ENCODE measurements at regions not wholly inside any gene's neighbourhood (a gene's known extent, or its start where the extent isn't known, plus 50 kb on each side); places are given as distances from the start of the nearest gene placed in this dataset.
"Not testable (repeated sequence)": the region's sequence is repeated elsewhere in the genome, so short reads cannot be mapped to it uniquely, and the experiment has no call there.

DNA sequence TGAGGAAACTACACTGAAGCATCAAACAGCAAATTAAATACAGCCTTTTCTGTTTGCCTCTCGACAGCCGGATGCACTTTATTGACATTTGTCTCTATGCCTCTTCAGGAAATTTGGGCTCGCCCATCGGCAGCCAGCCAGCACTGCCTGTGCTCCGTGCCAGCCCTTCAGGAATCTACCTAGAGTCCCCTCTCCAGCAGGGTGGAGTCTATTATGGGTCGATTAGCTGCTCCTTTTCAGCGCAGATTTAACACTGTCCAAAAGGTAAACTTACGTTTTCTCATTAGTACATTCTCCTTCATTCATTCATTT lies 91.5 kb downstream of the MYCN start:
- H2AFZ ChIP-seq (ENCODE audit: low read depth, low read length), result no peak overlapping the region
- H3K27me3 ChIP-seq (ENCODE audit: insufficient read depth, low read length), result no peaks in the 10 kb centered on the region
- H3K4me1 ChIP-seq (ENCODE audit: insufficient read depth, low read length), result peaks cover 27% of the 10 kb centered on the region
- H3K36me3 ChIP-seq (ENCODE audit: insufficient read depth, low read length), result no peaks in the 10 kb centered on the region
- H3K4me3 ChIP-seq (ENCODE audit: low read length), result no peak overlapping the region
- H3K9me3 ChIP-seq (ENCODE audit: low read length), result no peaks in the 10 kb centered on the region

DNA sequence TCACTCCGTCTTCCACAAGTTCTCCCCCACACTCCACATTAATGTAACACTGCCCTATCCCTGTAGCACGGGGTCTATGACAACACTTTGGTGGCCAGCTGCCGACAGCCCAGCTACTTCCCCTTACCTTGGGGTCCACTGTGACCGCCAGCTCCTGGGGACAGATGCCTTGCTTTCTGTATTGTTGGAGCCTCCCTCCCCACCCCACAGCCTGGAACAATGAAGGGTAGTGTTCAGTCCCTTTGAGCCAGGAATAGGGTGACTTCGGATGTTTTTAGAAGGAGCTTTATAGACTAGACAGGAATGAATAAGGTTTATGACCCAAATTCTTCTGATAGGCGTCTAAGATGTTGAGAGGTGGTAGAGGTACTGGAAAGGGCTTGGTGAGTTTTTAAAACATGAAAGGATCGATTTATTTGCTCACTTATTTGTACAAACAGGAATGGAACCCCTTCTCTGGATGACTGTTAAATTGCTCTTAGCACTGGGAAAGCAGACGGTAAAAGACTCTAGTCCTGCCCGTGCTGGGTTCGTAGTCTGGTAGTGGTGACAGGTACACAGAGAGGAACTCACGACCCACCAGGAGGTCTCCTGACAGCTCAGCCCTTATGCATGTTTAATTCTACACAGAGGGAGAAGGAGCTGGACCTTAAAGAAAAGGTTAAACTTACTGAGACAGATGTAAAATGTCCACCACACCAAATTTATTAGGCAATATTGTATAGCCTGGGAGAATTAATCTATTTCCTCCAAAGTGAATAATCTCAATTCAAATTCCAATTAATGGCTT lies 90.9 kb downstream of the MYCN start:
- Histone ChIP-seq H3K9me3 (ENCODE audit: low read length) (no peaks in the 10 kb centered on the region), H3K4me3 (ENCODE audit: low read length) (no peak overlapping the region), H2AFZ (ENCODE audit: low read depth, low read length) (no peak overlapping the region), H3K4me1 (ENCODE audit: insufficient read depth, low read length) (peaks cover 27% of the 10 kb centered on the region), H3K27me3 (ENCODE audit: insufficient read depth, low read length) (no peaks in the 10 kb centered on the region), H3K36me3 (ENCODE audit: insufficient read depth, low read length) (no peaks in the 10 kb centered on the region)

DNA sequence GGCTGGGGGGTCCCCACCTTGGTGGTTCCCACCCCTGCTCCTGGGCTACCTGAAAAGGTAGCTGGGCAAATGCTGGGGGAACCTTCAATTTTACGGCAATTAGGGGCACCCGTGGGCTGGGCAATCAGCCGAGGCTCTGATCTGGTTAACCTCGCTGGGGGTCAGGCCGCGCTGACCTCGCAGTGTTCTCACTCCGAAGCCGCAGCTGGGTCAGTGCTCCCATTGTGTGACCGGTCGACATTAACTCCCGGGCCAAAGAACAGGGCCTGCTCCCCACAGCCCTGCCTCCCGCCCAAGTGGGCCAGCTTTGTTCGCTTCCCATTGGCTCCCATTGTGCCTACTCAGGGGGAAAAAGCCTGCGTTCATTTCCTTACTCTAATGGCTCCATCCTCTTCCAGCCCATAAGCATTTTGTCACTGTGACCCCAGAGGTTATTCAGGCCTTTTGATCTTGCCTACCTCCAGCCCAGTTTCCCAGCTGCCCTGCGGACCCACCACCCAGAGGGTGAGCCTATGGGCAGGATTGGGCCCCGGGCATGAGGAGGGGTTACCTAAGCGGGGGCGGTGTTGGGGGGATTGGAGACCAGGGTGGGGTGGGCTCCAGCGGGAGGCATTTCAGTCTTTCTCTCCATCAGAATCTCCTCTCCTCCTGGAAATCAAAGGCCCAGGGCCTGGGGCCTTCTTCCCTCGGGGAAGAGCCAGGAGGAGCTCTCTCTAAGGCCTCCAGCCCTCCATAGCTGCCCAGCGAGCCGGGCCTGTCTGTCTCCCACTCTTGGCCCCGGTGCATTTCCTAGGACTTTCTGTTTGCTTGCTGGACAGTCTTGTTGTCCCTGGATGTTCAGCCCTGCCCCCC lies 90.1 kb downstream of the MYCN start:
- H3K27me3 ChIP-seq (ENCODE audit: insufficient read depth, low read length), result no peaks in the 10 kb centered on the region
- H3K36me3 ChIP-seq (ENCODE audit: insufficient read depth, low read length), result no peaks in the 10 kb centered on the region
- H3K4me1 ChIP-seq (ENCODE audit: insufficient read depth, low read length), result peaks cover 27% of the 10 kb centered on the region
- H2AFZ ChIP-seq (ENCODE audit: low read depth, low read length), result no peak overlapping the region
- H3K9me3 ChIP-seq (ENCODE audit: low read length), result no peaks in the 10 kb centered on the region
- H3K4me3 ChIP-seq (ENCODE audit: low read length), result no peak overlapping the region

DNA sequence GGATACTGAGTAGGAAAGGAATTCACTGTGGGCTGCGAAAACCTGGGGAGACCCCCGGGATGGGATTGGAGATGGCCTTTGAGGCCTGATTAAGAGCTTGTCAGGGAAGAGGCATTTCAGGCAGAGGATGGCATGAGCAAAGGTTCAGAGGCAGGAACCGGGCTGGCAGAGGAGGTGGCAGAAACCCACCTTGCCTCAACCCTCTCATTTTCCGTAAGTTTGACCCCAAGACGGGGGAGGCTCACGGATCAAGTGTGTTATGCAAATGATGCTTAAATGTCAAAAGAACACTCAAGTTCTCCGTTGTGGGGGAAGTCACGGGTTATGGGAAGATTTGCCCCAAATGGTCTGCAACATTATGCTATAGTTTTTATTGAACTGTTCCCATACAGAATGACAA lies 88.3 kb downstream of the MYCN start:
- no peaks in the 10 kb centered on the region for H3K27me3 ChIP-seq (ENCODE audit: insufficient read depth, low read length)
- no peak overlapping the region for H3K4me3 ChIP-seq (ENCODE audit: low read length)
- H3K9me3 ChIP-seq (ENCODE audit: low read length), result no peaks in the 10 kb centered on the region
- no peaks in the 10 kb centered on the region for H3K36me3 ChIP-seq (ENCODE audit: insufficient read depth, low read length)
- no peak overlapping the region for H2AFZ ChIP-seq (ENCODE audit: low read depth, low read length)
- peaks cover 27% of the 10 kb centered on the region for H3K4me1 ChIP-seq (ENCODE audit: insufficient read depth, low read length)

DNA sequence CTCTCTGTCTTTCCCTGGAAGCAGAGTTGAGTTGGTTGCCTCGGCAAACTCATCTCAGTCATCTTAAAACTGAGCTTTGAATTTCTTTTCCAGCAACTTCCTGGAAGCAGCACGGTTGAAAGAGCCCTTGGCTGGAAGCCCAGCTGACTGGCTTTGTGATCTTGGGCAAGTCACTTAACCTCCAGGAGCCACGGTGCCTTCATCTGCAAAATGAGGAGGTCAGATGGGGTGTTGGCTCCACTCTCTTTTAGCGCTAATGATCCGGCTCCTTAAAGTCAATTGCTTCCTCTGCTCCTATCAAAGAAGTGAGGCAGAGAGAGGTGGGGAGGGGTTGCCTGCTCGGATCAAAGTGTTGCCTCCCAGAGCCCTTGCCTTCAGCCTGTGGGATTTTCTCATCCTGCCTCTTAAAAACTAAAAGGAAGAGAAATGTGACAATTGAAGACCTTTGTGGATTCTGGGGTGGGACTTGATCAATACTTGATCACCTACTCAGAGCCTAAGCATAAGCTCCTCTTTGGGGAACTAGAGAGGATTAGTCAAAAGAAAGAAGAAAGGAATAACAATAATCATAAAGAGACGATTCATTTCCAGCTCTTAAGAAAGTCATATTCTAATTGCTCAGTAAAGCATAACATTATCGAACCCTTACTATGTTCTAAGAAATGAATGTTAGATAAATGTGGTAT lies 86.6 kb downstream of the MYCN start:
- Histone ChIP-seq H3K4me3 (ENCODE audit: low read length) (no peak overlapping the region), H2AFZ (ENCODE audit: low read depth, low read length) (no peak overlapping the region), H3K27me3 (ENCODE audit: insufficient read depth, low read length) (no peaks in the 10 kb centered on the region), H3K36me3 (ENCODE audit: insufficient read depth, low read length) (no peaks in the 10 kb centered on the region), H3K9me3 (ENCODE audit: low read length) (no peaks in the 10 kb centered on the region), H3K4me1 (ENCODE audit: insufficient read depth, low read length) (peaks cover 26% of the 10 kb centered on the region)

DNA sequence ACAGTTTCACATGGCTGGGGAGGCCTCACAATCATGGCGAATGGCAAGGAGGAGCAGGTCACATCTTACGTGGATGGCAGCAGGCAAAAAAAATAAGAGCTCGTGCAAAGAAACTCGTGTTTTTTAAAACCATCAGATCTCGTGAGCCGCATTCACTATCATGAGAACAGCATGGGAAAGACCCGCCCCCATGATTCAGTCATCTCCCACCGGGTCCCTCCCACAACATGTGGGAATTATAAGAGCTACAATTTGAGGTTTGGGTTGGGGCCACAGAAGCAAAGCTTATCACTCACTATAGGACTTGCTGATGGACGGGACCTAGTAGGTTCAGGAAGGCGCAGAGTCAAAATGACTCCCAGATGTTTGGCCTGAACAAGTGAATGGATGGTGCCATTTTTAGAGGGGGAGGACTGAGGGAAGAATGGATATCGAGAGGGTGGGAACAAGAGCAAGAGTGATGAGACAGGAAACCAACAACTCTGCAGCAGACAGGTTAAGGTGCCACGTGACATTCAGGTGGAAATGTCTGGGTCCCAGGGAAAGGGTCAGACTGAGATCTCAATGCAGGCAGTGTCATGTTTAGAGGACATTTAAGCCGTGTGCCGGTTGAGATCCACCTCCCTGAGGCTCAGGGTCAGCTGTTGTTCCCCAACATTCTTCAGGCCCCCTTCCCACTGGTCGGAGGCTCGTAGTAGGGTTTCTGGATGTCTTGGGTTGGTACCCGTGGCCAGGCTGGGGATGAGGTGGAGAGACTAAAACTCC lies 85.7 kb downstream of the MYCN start:
- H2AFZ ChIP-seq (ENCODE audit: low read depth, low read length), result no peak overlapping the region
- no peaks in the 10 kb centered on the region for H3K36me3 ChIP-seq (ENCODE audit: insufficient read depth, low read length)
- no peaks in the 10 kb centered on the region for H3K27me3 ChIP-seq (ENCODE audit: insufficient read depth, low read length)
- peaks cover 17% of the 10 kb centered on the region for H3K4me1 ChIP-seq (ENCODE audit: insufficient read depth, low read length)
- H3K9me3 ChIP-seq (ENCODE audit: low read length), result no peaks in the 10 kb centered on the region
- no peak overlapping the region for H3K4me3 ChIP-seq (ENCODE audit: low read length)

DNA sequence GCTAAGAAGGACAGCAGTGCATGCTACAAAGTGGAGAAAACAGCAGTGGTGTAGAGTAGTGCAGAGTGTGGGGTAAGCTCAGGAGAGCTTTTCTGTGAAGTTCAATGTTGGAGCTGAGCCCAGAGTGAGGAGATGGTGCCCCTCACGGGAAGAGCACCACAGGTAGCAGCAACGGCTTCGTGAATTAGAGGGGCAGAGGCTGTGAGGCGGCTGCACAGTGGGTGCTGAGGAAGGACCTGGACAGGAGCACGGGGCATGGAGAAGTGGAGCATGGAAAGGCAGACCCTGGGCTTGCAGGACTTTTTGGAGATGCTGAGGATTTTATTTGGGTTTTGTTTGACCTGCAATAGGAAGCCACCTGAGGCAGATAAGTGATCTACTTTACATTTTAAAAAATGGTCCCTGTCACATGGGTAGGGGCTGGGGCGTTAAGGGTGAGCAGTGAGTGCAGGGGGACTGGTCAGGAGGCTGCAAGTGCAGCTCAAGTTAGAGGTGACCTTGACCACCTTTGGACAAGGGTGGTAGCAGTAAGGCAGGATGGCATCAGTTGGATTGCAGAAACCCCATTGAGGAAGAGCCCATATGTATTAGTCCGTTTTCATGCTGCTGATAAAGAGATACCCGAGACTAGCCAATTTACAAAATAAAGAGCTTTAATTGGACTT lies 85.0 kb downstream of the MYCN start:
- H3K27me3 ChIP-seq (ENCODE audit: insufficient read depth, low read length), result no peaks in the 10 kb centered on the region
- no peaks in the 10 kb centered on the region for H3K36me3 ChIP-seq (ENCODE audit: insufficient read depth, low read length)
- no peaks in the 10 kb centered on the region for H3K9me3 ChIP-seq (ENCODE audit: low read length)
- H3K4me3 ChIP-seq (ENCODE audit: low read length), result no peak overlapping the region
- H3K4me1 ChIP-seq (ENCODE audit: insufficient read depth, low read length), result peaks cover 10% of the 10 kb centered on the region
- no peak overlapping the region for H2AFZ ChIP-seq (ENCODE audit: low read depth, low read length)

DNA sequence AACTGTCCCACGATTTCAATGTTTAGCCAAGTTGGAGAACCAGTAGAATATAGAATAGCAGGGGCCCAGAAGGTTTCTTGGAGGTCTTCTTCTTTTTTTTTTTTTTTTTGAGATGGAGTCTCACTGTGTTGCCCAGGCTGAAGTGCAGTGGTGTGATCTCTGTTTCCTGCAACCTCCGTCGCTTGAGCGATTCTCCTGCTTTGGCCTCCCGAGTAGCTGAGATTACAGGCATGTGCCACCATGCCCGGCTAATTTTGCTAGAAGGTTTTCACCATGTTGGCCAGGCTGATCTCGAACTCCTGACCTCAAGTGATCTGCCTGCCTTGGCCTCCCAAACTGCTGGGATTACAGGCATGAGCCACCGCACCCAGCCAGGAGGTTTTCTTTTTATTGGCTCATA lies 84.3 kb downstream of the MYCN start:
- not testable (repeated sequence) for H3K27me3 ChIP-seq (ENCODE audit: insufficient read depth, low read length); H2AFZ ChIP-seq (ENCODE audit: low read depth, low read length); H3K9me3 ChIP-seq (ENCODE audit: low read length); H3K36me3 ChIP-seq (ENCODE audit: insufficient read depth, low read length); H3K4me3 ChIP-seq (ENCODE audit: low read length); H3K4me1 ChIP-seq (ENCODE audit: insufficient read depth, low read length)

DNA sequence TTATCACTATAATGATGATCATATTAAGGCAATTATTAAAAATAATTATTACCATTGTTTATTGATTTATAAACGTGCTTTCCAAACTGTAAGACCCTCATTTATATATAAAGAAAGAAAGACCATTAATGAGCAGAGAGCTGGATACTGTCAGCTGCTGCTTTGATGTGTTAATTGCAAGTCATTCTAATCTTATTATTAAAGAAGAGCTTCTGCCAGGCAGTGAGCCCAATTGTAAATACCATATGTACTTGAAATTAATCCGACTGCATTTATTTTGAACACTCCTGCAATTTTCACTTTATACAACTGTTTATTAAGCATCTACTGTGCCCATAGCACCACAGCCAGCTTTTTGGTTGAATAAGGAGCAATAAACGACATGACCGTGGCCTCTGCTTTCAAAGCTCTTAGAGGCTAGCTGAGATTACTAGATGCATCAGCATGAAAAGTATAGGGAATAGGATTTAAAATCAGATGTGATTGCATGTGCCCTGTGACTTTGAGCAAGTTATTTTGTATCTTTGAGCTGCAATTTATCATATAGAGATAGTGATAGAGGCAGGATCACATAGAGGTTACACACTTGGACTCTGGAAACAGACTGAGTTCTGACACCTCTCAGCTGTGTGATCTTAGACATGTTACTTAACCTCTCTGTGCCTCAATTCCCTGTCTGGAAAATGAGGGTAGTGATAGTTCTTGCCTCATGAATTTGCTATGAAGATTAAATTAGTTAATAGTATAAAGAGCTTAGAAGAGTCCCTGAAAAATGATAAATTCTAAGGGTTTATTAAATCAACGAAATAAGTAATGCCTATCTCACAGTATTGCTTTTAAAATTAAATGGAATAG lies 83.4 kb downstream of the MYCN start:
- Histone ChIP-seq H3K36me3 (ENCODE audit: insufficient read depth, low read length) (no peaks in the 10 kb centered on the region), H2AFZ (ENCODE audit: low read depth, low read length) (no peak overlapping the region), H3K27me3 (ENCODE audit: insufficient read depth, low read length) (no peaks in the 10 kb centered on the region), H3K4me1 (ENCODE audit: insufficient read depth, low read length) (peaks cover 5% of the 10 kb centered on the region), H3K4me3 (ENCODE audit: low read length) (no peak overlapping the region), H3K9me3 (ENCODE audit: low read length) (no peaks in the 10 kb centered on the region)

DNA sequence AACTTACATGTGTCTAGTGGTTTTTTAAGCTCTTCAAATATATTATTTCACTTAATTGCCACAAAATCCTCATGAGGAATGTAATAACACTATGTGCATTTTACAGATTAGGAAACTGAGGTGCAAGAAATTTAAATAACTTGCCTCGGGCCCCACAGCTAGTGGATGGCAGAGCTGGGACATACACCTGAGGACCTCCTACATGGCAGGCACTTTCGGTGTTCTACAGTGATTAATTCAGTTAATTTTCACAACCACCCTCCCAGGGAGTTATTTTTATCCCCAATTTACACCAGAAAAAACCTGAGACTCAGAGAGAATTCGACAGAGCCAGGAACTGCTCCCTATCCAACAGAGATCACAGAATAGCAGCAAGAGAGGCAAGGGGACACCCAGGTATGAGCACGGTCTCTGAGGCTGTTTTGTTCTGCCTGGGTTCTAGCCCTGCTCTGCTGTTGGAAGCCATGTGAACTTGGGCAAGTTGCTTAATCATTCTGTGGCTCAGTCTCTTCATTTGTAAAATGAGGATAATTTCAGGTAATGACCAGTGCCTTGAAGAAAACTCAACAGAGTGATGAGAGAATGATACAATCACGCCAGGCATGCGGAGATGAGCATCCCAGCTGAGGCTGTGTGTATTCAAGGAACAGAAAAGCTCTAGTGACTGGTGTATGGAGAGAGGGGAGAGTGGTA lies 82.3 kb downstream of the MYCN start:
- H3K36me3 ChIP-seq (ENCODE audit: insufficient read depth, low read length), result no peaks in the 10 kb centered on the region
- H3K4me3 ChIP-seq (ENCODE audit: low read length), result no peak overlapping the region
- no peak overlapping the region for H2AFZ ChIP-seq (ENCODE audit: low read depth, low read length)
- no peaks in the 10 kb centered on the region for H3K27me3 ChIP-seq (ENCODE audit: insufficient read depth, low read length)
- H3K4me1 ChIP-seq (ENCODE audit: insufficient read depth, low read length), result peaks cover 5% of the 10 kb centered on the region
- H3K9me3 ChIP-seq (ENCODE audit: low read length), result no peaks in the 10 kb centered on the region

DNA sequence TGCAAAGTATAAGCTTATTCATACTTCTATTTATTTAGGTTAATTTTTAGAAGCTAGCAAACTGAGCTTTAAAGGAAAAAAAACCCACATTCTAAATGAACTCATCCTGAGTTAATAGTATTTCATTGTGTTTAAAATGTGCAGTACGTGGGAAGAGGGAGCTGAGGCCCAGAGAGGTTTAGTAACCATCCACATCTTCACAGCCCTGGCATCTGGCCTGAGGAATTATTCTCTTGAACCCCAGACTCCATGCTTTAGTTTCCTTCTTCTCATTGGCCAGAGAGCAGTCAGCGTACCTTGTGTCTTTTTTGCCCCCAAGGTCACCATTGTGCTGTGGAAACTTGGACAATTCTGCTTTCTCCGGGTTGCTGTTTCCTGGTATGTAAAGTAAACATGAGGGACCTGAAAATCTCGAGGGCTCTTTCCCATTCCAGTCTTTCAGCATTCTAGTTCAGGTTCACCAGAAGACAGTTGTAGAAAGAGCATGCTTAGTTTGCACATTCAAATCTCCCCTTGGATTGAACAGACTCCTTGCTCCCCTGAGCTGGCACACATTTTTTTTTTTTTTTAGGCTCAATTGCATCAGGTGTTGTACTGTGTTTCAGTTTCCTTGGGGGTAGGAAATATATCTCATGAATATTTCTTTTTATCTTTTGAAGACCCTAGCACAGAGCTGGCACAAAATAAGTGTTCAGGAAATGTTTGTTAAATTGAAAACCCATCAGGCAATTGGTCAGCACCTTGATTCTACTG lies 81.4 kb downstream of the MYCN start:
- H3K36me3 ChIP-seq (ENCODE audit: insufficient read depth, low read length), result no peaks in the 10 kb centered on the region
- H3K4me3 ChIP-seq (ENCODE audit: low read length), result no peak overlapping the region
- H2AFZ ChIP-seq (ENCODE audit: low read depth, low read length), result no peak overlapping the region
- peaks cover 5% of the 10 kb centered on the region for H3K4me1 ChIP-seq (ENCODE audit: insufficient read depth, low read length)
- no peaks in the 10 kb centered on the region for H3K27me3 ChIP-seq (ENCODE audit: insufficient read depth, low read length)
- no peaks in the 10 kb centered on the region for H3K9me3 ChIP-seq (ENCODE audit: low read length)

All from neuron (in vitro differentiated cells).